ENCODE measurements at regions not wholly inside any gene's neighbourhood (a gene's known extent, or its start where the extent isn't known, plus 50 kb on each side); places are given as distances from the start of the nearest gene placed in this dataset.
"Not testable (repeated sequence)": the region's sequence is repeated elsewhere in the genome, so short reads cannot be mapped to it uniquely, and the experiment has no call there.

DNA sequence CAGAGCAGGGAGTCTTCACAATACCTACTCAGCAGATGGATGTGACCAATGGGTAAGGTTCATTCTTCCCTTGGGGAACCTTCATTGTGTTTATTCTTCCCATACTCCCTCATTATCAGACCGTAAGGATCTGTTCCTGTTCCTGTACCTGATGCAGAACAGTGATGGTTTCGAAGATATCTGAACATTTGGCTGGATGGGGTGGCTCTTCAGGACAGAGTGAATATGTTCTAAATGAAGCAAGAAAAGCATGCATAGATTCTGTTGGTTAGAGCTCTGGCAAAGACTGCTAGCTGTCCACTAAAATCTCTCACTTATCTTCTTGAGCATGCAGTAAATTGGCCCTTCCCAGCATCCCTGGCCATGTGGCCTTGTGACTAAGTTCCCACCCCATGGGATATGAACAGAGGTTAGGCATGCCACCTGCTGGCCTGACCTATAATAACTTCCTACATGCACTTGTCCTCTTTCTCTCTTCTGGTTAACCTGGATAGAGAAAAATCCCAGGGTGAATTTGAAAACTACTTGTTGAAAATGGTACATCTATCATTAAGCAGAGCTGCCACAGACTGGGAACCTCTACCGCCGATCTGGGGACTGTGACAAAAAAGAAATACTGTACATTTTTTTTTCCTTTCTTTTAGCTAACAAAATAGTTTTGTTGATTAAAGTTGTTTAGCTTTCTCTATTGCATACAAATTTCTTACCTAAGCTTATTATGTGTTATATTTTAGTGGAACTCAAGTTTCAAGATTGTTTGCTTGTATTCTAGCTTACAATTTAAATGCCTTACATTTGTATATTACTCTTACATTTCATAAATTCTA lies 60.0 kb upstream of the BANK1 start:
- peak; percentile 74 for DNase-seq

DNA sequence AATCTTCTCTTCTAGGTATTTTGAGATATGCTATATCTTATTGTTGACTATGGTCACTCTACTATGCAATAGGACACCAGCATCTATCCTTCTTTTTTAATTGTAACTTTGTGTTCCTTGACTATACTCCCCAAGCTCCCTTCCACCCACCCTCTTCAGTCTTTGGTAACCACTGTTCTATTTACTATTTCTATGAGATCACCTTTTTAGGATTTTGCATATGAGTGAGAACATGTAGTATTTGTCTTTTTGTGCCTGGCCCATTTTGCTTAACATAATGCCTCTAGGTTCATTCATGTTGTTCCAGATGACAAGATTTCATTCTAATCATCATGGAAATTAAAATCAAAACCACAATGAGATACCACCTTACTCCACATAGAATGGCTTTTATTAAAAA lies 63.3 kb upstream of the BANK1 start:
- DNase-seq, result no peak

DNA sequence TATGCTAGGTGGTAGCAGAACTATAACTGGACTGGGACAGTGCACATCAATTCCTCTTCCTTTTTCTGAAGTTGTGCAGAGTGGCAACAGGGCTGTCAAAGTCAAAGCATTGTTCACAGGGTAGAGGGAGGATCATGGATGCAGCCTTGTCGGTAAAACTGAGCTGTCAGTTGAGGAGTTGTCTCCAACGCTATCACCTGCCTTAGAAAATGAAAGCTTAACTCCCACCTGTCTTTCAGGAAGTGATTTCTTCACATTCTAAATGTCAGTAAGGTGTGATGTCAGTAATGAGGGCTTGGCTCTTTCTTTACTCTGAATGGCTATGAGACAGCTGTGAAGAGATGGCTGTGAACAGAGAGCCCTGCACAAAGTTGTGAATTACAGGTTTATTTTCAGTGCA lies 66.4 kb upstream of the BANK1 start:
- DNase-seq, result no peak

DNA sequence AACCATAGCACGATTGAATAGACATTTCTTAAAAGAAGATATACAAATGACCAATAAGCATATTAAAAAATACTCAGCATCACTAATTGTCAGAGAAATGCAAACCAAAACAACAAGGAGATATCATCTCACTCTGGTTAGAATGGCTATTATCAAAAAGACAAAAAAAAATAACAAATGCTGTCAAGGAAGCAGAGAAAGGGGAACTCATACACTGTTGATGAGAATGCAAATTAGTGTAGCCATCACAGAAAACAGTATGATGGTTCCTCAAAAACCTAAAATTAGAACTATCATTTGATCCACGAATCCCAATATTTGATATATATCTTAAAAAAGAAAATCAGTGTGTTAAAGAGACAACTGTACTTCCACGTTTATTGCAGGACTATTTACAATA lies 71.7 kb upstream of the BANK1 start:
- DNase-seq, result no peak

DNA sequence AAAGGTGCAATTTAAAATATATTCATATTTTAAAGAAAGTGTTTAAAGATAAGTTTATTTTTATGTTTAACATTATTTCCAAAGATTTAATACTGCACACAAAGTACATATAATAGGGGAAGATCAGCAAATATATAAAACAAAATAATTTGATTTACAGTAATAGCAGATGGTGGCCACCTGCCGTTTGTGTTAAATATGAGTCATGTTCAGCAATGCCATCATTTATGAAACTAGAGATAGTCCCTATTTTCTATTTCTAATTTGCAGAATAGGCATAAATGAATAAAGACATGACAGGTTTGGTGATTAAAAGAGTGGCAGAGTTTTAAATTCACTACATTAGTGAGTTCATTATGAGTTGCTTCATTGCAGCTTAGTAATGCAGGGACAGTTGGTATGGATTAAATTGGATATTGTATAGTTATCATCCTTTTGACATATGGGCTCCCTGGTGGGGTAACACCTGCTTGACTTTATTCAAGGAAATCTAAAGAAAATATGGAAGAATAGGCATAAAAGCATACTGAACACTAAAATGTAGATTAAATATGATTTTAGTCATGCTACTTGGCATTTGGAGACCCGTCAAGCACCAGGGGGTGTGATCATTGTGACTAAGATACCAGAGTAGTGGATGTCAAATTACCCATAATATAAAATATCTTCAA lies 78.8 kb upstream of the BANK1 start:
- no peak for DNase-seq

DNA sequence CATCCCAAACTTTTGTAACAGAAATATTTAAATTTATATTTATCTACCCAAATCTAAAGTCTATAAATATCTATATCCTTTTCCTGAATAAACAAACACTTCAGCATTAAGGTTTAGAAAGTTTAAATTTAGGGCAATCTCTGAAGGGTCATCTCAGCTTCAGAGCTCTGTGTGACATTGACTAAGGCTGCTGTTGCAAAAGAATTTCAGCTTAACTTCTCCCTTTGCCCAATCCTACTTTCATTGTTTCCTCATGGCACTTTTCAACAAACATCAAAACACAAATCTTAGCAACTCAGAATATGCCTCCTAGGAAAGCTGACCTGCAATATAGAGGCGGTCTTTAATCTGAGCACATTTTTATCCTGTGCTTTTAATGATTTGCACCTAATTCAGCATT lies 79.7 kb upstream of the BANK1 start:
- no peak for DNase-seq

DNA sequence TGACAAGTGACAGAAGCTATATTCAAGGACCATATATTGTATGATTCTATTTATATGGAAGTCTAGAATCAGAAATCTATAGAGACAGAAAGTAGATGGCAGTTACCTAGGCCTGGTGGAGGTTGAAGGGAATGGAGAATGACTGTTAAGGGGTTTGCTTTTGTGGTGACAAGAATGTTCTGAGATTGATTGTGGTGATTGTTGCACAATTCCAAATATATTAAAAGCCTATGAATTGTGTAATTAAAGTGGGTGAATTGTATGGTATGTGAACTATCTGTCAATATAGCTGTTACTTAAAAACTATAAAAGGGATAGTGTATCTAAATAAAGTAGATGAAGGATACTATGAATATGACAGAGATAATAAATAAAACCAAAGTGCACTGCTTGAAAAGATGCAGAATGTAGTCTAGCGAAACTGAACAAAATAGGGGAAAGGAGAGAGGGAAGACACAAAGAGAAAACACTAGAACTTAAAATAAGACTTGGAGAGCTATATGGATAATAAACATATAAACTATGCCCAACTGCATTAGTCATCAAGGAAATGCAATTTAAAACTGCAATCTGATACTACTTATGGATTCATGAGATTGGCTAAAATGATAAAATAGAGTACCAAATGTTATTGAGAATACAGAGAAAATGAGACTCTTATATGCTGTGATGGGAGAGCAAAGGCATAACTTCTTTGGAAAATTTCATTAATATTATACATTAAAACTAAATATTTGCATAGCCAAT lies 82.1 kb upstream of the BANK1 start:
- no peak for DNase-seq

DNA sequence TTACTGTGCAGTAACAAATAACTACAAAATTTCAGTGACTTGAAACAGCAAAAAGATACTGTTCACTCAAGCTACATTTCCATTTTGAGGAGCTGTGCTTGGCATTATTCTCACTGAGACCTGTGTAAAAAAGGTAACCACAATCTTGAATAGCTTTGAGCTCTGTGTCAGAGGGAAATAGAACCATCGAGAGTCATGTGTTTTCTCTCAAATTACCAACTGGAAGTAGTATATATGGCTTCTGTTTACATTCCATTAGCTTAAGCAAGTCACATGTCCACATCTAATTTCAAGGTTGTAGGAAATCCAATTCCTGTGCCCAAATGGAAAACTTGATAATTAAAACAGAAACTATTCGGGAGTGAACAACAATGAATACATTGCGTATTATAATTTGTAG lies 82.9 kb upstream of the BANK1 start:
- DNase-seq, result no peak

DNA sequence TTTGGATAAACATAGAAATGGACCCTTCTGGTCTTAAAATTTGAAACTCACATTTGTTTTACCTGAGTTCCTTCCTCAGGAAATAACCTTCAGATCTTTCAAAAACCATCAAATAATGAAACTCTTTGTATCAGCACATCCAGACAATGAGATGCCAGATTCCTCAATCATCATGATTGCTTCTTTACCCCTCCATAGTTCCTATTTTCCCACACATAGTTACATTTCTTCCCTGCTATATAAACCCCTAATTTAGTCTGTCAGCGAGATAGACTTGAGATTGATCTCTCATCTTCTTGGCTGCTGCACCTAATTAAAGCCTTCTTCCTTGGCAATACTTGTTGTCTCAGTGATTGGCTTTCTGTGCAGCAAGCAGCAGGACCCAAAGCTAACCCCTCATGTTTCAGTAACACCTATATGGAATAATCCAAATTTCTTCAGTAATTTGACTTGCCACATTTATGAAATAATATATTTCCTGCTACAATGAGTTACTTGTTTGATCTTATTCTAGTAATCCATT lies 83.9 kb upstream of the BANK1 start:
- DNase-seq, result no peak

DNA sequence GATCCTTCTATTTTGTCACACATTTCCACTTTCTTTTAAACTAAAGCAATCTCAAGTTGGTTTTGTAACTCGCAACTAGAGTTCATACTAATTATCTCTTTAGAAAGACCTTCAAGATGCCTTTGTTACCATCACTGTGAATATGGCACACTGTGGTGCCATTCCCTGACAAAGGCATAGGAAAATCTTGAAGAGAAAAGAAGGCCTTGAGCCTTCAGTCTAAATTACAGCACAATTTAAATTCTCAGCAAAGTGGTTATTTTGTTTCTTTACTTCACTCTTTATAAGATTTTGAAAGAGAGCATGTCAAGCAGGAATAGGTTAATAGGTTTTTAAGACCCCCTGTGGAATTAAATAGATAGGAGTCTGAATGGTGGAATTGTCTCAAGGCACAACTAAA lies 89.0 kb upstream of the BANK1 start:
- DNase-seq, result no peak

DNA sequence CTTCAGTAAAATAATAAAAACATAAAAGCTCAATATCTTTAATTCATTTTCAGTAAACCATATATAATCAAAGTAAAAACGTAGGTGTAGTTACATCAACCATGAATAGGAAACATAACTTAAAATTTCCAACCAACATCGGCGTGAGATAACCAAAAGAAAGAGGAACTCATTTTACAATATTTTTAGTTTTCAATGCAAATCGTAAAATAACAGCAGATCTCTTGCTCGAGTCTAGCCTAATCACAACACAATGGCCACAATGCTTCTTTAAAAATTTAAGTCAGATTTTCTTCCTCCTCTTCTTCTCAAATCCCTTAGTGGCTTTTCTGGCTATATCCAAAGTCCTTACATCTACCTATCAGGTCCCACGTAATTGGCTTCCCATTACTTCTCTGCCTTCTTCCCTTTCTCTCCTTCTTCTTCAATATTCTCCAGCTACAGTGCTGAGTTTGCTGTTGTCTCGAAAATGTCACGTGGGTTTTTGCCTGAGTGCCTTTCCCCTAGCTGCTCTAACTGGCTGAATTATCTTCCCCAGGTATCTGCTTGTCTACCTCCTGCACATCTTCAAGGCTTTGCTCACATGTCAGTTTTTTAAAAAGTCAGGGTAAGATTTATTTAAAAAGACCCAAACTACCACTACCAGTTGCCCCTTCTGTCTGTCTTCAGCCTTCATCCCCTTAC lies 90.9 kb upstream of the BANK1 start:
- DNase-seq, result no peak

DNA sequence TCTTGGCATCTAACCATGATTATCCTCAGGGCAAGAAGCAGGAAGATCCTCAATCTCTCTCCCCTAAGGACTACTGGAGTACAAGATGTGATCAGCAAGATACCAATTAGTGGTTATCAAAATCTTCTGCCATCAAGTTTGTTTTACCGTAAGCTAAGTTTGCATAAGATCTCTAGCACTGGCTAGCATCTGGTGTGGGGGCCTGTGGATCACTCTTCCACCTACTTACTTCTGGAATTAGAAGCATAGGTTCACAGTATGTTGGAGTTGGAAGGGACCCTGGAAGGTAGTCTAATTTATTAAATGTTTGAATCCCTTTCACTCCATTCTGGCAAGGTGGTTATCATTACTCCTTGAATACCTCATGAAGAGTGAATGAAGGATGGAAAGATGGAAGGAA lies 93.3 kb upstream of the BANK1 start:
- no peak for DNase-seq

DNA sequence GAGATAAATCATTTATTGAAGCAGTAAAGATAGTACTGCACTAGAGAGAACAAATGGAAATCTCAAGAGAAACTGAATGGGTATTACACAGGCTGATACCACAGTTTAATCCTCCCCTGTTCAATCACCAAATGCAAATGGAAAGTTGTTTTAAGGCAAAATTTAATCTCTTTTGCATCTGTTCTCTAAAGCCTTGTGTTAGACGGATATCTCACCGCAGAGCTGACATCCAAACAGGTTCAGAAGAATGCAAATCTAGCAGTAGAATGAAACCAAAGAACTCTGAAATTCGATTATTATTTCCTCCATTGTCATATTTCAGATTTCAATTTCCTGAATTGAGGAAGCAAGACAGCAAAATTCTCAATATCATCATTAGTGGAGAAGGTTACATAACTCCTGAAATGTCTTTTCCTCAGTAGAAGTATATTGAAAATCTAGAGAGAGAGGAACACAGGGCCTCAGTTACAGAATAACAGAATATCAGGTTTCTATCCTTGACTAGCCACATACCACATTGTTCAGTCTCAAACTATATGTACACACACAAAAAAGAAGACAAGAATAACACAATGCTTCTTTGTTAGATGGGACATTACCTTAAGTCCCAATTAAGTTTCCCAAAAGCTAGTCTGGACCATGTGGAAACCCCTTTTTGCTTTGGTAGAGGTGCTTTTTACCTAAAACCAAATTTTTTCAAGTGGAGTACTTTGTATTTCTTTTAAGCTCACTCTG lies 94.1 kb upstream of the BANK1 start:
- no peak for DNase-seq

DNA sequence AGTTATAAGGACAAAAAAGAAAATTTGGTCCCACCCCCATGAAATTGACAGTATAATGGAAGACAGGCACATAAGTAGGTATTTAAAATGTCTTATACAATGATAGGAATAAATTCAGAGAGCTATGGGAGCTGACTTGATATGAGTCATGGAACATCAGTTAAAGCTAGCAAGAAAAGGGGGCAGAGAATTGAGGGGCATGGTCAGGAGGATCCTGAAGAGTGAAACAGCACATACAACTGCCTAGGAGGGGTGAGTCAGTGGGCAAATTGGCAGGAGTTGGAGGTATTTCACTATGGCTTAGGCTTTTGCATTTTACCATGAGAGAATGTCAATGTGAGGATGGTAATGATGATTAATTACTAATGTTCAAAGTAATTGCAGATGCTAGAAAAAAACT lies 95.4 kb upstream of the BANK1 start:
- DNase-seq, result no peak

DNA sequence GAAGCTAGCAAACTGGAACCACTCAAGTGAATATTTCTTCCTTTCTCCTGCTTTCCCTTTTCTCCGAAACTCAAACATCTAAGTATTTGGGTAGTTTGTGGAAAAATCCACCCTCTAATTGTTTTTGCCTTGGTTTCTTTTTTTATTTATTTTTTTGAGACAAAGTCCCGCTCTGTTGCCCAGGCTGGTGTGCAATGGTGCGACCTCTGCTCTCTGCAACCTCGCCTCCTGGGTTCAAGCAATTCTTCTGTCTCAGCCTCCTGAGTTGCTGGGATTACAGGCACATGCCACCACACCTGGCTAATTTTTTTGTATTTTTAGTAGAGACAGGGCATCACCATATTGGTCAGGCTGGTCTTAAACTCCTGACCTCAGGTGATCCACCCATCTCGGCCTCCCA lies 96.1 kb upstream of the BANK1 start:
- not testable (repeated sequence) for DNase-seq

DNA sequence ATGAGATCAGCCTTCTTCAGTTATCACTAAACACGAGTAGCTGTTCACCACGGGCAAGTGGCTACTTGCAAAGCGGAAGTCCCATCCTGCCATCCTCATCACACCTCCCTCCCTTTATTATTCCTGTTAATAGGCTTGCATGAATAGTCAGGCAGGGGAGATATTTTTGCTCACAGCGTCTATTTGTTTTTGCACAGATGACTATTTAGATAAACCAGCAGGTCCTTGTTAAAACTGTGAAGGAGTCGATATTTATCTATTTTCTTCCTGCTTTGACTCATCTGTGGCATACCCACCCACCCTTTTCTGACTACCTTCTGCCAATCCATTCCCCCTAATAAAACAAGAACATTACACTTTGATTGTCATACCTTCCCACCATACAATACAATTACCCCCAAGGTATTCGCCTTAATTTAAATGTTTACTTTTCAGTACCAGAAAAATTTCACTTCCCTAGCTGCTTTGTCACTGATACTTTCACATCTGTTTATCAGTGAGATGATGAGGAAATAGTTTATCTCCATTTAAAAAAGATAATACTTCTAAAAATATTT lies 96.6 kb upstream of the BANK1 start:
- no peak for DNase-seq

DNA sequence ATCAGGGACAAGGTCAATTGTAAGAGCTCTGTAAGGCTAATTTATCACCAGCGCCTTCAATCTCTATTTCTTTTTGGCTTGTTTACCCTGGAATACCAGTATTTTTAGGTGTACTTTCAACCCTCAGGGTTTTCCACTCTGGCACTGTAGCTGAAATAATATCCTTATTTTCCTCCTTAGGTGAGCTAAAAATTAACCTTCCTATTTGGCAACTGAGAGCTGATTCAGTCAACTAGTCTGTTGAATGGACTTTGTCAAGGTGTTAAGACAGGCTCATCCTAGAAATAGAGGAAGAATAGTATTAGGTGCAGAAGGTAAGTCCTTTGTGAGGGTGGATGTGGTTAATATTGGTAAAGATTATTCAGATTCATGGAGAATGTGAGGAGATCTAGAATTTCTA lies 101.3 kb upstream of the BANK1 start:
- no peak for DNase-seq

DNA sequence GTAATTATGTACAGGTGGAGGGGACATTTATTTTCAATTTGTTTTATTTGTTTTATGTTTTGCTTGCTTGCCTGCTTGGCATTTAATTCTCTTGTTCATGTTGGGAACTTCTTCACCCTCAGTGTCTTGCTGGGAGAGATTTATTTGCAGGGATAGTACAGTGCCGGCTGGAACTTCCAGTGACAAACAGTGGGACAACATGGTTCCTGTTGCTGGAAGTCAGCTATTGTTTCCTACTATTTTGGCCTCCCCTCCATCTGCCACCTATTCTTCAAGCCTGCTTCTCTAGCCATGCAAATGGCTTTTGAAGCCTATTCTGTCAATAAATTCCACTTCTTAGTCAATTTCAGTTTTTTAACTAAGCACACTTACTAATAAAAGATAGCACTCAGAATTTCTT lies 105.4 kb upstream of the BANK1 start:
- DNase-seq, result no peak

DNA sequence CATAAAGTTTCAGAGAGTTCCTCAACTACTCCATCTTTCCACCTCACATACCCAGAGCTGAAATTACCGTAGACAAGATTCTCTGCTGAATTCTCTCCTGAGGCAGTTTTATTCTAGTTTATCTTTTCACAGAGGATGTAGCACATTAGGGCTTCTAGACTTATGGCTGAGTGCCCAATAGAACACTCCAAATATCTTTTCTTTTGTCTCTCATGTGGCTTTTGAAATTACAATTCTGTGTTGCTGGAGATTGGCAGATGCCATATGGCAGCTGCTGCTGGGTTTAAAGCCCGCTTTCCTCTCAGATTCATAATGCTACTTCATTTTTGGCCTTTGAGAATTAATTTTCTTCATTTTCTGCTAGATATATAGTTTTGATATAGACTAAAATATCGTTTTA lies 107.6 kb upstream of the BANK1 start:
- no peak for DNase-seq

DNA sequence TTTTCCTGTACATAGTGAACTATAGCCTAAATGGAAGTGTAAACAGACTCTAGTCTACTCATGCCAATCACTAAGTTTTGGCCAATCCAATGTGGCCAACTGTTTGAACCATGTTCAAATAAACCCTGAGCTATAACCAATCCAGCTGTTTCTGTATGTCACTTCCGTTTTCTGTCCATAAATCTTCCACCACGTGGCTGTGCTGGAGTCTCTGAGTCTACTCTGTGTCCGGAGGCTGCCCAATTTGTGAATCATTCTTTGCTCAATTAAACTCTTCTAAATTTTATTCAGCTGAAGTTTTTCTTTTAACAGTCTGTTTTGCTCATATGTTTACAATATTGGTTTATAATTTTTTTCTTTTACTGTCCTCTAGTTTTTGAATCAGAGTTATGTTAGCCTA lies 112.3 kb upstream of the BANK1 start:
- no peak for DNase-seq

DNA sequence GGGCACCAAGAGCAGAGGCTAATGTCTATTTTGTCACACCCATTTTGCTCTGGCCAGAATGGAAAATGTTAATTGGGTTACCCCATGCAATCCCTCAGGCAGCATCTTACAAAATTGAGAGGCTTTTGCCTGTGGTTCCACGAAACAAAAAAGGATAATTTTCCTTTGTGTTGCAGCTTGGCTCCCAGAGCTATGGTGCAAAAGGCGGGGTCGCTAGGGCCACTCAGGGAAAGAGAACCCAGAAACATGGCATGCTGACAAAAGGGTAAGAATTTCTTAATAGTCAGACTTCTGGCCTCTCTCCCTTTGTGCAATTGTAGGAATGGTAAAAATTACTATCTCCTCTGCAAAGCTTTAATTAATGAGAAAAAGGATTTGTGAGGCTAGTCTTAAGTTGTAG lies 119.6 kb upstream of the BANK1 start:
- no peak for DNase-seq

DNA sequence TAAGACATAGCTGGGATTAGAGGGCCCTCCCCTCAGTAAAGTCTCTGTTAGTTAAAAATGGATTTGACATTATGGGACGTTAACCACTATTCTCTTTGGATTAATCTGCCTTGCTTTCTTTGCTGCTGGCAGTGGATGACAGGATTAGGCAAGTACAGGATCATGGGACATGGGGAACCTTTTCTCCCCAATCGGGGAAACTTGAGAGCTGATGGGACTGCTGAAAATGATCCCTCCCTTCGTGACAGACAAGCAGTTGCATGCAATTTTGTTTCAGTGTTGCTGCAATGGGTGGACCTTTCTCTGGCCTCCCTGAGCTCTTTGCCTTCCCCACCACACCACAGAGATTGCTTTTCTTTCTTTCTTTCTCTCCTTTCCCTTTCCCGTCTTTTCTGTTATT lies 120.2 kb upstream of the BANK1 start:
- no peak for DNase-seq
